SK-N-MC (cell line): ENCODE measurements at regions not wholly inside any gene's neighbourhood (a gene's known extent, or its start where the extent isn't known, plus 50 kb on each side); places are given as distances from the start of the nearest gene placed in this dataset.

ENCODE experiments used
- EZH2 ChIP-seq: fragments of 200-600 bp; sonication (generic); IDR thresholded peaks from one replicate; pipeline ENCODE4 v1.6.1; 2017; ENCODE audit warnings: antibody characterized with exemption
- FOXP2 ChIP-seq: optimal IDR thresholded peaks from 2 replicates; pipeline ENCODE3; 2011; ENCODE audit warnings: mild to moderate bottlenecking, moderate library complexity; ENCODE audit not compliant: insufficient read depth; ENCODE audit errors: extremely low read length, control extremely low read depth
- POLR2AphosphoS5 ChIP-seq: IDR thresholded peaks from 2 replicates; pipeline ENCODE4 v1.6.1; 2012; ENCODE audit warnings: mild to moderate bottlenecking, low read depth, low read length, borderline replicate concordance

- no peak for TF ChIP-seq EZH2
- no peak for TF ChIP-seq POLR2AphosphoS5
- no peak for TF ChIP-seq FOXP2
These were observed 921.4 kb upstream of the CNTN5 start for GRCh38 chr11:98099371-98099770.
